Putamen (tissue), 1 donor: ENCODE measurements at regions not wholly inside any gene's neighbourhood (a gene's known extent, or its start where the extent isn't known, plus 50 kb on each side); places are given as distances from the start of the nearest gene placed in this dataset.
"Not testable (repeated sequence)": the region's sequence is repeated elsewhere in the genome, so short reads cannot be mapped to it uniquely, and the experiment has no call there.

ENCODE experiments used
- DNase-seq: peaks from one replicate; pipeline ENCODE4 v3.0.0-alpha.2; 2016; ENCODE audit warnings: low spot score

DNA sequence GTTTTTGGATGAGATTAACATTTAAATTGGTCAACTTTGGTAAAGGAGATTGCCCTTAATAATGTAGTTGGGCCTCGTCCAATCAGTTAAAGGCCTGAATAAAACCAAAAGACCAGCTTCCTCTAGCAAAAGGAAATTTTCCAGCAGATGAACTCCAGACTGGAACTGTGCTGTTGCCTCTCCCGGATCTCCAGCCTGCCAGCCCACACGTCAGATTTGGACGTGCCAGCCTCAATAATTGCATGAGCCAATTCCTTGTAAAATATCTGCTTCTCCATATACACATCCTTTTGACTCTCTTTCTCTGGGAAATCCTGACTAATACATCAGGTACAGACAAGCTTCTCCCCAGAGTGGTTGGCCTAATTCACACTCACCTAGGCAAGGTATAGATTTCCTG, 175.8 kb upstream of the ADCY2 start:
- no peak for DNase-seq

DNA sequence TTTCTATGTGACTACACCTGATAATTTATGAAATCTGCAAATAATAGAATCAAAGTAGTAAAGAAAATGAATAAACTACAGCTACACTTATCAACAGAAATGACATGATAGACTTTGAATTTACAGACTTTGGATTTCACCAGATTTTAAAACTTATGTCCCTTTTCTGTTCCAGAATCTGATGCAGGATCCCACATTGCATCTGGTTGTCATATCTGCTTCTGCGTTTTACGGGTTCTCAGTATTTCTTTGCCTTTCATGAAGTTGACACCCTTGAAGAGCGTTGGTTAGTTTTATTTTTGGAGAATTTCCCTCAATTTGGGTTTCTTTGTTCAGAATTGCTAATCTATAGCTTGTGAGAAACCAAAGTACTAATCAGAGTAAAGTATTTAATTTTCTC, 174.9 kb upstream of the ADCY2 start:
- DNase-seq = no peak

DNA sequence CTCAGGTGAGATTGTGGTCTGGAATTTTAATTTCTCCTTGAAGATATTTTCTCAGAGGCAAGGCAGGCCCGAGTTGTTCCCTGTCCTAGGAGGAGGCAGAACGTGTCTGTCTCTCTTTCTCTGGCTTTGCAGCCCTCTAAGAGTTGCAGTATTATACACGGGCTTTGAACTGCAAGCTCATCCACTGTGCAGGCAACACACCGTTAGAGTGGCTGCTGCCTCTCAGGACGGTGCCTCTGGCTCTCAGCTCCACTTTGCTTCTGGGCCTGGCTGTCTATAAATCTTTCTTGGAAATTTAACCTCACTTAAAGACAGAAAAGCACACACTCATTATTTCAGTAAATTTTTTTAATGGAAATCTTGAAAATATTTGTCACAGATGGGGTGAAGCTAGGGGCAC, 170.1 kb upstream of the ADCY2 start:
- DNase-seq = no peak

DNA sequence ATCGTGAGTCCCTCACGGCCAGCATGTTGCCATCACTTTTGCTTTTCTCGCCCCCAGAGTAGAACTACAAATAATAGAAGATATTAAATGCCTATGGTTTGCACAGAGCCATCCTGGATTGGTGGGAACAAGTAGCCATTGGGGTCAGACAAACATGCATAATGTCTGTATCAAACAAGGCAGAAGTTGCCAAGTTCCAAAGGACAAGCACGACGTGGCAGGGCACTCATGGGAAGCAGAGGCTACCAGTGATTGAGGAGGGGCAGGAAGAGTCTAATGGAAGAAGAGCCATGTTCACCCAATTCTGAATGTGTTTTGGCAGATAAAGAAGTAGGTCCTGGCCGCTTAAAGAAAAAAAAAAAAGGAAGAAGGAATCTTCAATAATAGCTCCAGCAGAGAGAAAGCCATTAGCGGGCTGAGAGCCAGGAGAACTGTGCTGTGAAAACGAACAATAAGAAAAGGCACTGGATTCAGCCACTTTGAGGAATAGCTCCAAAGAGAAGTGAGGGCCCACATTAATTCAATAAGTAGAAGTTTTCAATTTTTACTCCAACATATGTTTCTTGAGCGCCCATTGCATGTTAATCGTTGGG, 153.7 kb upstream of the ADCY2 start:
- no peak for DNase-seq

DNA sequence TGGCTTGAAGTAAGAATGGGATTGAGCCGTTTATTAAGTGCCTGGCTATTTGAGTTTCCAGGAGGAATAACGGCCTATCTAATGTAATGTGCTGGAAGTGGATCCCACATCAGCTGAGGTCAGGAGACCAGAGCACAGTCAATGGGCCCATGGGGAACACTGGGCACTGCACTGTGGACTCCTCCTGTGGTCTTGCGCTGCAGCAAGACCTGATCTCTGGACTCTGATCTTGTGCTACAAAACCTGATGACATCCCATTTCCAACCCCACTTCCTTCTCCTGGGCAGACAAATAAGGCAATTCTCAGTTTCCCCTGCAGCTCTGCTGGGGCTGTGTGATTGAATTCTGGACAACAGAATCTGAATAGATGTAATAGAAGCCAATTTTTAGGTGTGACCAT, 151.7 kb upstream of the ADCY2 start:
- no peak for DNase-seq

DNA sequence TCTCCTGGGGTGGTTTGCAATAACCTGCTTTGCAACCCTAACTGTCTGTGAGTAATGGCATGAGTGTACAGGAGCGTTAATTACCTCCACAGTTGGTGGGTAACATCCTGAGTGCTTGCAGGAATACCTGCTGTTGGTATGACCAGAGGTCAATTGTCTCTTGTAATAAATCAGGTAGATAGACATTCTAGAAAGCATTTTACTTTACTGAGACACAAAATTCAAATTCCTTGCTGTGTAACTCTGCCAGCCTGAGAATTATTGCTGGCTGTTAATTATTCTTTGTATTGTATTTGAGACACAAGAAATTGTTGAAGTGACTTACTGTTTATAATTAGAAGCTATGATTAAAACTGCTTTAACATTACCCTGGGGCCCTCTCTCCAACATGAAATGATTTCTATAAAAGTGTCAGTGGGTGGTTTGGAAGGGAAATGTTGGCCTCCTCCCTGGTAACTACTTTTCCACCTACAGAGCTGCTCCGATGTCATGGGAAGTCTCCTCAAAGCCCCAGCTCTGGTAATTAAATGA, 150.8 kb upstream of the ADCY2 start:
- DNase-seq = no peak

DNA sequence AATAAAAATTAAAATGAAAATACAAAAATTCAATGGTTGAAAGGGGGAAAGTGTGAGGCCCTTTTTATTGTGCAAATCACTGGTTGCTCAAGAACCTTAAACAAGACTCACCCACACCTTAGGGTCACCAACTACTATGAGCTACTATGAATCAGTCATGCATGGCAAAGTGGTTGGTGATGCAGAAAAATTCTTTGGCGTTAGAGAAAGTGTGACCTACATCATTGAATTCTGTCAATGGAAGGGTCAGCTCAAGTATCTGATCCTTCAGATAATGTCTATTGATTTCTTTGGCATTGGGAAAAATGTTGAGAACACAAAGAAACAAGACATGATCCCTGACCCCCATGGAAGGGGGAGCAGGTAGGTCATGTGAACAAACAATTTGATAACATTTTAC, 149.7 kb upstream of the ADCY2 start:
- no peak for DNase-seq

DNA sequence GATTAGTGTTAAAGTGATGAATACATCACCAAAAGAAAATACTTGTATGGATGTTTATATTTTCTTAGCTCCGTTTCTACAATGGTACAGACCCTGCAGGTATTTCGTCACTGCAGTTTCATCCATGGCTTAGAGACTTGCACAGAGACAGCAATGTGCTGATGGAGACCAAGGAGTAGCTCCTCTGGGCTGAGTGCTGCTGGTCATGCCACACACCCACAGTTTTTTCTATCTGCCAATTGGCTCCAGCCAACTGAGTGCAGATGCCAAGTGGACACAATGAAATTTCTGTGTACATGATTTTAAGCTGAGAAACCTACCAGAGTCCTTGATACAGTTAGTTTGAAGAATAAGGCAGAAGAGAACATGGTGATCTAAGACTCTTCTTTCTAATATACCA, 145.9 kb upstream of the ADCY2 start:
- DNase-seq = no peak

DNA sequence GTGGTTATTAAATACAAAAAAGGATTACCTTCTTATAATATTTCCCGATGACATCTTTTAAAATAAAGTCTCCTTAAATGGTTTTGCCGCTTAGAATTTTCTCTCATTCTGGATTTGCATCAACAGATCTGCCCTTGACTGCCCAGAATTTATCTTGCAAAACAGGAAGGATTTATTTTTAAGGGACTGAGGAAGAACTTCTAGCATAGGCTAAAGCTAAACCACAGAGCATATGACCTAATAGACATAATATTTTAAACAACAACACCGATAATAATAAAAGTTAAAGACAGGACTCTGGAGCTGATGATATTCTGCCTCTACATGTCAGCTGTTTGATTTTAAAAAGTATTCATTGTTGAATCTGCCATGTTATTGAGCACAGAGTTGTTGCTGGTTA, 145.3 kb upstream of the ADCY2 start:
- no peak for DNase-seq

DNA sequence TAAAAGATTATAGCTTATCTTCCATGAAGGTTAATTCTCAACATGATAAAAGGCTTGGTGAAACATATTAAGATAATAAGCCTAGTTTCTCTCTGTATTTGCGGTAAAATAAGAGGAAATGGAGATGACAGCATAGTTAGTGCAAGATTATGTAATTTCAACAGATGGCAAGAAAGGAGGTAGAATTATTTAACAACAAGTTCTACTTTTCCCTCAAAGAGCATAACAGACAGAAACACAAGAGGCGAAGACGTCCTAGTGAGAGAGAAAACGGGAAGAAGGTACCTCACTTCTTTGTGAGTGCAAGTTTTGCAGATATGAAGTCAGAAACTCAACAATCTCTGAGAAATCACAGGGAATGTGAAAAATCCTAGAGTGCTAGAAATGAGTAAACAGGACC, 144.8 kb upstream of the ADCY2 start:
- no peak for DNase-seq

DNA sequence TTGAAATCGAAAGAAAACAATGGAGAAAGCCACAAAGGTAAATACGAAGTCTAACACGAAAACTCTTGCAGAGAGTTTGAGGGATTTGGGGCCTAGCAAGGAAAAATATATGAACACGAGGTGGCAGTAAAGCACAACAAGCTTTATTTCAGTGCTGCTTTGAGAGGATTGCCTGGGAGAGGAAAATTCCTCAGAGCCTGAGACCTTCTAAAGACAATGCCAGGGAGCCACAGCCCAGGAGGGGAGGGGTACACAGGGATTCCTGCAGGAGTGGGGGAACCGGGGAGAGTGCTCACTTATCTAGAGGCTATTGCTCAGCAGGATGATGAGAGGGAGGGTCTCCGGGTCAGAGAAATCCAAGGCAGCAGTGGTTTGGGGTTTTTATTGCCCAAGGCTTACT, 134.9 kb upstream of the ADCY2 start:
- peak; percentile 13 for DNase-seq

DNA sequence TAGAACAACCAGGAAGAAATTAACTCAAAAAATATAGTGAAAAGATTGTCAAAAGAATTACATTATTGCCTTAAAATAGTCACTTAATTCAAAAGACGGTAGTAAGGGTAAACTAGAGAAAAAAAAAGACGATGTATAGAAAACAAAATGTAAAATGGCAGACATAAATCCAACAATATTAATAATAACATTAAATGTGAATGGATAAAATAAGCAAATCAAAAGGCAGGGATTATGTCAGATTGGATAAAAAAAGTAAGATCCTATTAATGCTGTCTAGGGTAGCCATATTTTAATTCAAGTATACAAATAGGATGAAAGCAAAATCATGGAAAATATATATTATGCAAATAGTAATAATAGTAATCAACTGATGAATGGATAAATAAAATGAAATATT, 134.0 kb upstream of the ADCY2 start:
- DNase-seq = no peak

DNA sequence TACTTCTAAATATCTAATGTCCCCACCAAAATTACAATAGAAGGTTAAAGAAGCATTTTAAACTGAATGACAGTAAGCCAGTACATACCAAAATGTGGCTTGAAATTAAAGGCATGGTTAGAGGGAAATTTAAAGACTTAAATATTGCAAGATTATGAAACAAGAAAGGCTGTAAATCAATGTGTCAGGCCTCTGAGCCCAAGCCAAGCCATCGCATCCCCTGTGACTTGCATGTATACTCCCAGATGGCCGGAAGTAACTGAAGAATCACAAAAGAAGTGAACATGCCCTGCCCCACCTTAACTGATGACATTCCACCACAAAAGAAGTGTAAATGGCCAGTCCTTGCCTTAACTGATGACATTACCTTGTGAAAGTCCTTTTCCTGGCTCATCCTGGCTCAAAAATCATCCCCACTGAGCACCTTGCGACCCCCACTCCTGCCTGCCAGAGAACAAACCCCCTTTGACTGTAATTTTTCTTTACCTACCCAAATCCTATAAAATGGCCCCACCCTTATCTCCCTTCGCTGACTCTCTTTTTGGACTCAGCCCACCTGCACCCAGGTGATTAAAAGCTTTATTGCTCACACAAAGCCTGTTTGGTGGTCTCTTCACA, 132.4 kb upstream of the ADCY2 start:
- not testable (repeated sequence) for DNase-seq

DNA sequence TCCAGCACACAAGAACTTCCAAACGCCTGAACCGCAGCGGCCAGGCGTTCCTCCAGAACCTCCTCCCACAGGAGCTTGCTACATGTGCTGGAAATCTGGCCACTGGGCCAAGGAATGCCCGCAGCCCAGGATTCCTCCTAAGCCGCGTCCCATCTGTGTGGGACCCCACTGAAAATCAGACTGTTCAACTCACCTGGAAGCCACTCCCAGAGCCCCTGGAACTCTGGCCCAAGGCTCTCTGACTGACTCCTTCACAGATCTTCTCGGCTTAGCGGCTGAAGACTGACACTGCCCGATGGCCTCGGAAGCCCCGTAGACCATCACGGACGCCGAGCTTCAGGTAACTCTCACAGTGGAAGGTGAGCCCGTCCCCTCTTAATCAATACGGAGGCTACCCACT, 130.2 kb upstream of the ADCY2 start:
- not testable (repeated sequence) for DNase-seq

DNA sequence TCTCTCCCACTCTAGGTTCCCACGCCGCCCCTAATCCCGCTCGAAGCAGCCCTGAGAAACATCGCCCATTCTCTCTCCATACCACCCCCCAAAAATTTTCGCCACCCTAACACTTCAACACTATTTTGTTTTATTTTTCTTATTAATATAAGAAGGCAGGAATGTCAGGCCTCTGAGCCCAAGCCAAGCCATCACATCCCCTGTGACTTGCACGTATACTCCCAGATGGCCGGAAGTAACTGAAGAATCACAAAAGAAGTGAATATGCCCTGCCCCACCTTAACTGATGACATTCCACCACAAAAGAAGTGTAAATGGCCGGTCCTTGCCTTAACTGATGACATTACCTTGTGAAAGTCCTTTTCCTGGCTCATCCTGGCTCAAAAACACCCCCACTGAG, 127.2 kb upstream of the ADCY2 start:
- not testable (repeated sequence) for DNase-seq

DNA sequence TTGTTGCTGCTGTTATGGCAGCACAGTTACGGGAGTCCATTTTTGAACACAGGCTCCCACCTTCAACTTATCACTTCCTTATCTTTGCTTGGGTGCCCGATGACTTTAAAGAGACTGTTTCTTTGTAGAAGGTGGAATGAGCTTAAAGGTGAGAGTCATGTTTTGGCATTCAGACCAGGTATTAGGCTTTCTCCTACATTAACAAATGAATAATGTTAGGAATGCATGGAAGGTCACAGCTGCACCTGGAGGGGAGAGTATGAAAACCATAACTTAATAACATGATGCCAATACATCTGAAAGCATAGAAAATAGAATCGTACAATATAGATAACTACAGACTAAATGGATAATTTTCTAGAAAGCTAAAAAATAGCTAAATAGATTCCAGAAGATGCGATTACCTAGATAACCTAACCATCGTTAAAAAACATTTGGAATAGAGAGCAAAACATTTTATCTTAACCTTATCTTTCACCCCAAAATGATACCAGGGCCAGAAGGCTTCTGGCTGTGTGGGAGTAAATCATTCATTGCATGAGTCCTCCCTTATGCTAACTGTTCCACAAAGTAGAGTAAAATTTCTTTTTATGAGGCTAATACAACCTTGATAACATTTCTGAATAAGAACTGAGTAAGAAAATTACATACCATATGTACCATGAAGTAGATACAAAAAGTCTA, 126.2 kb upstream of the ADCY2 start:
- DNase-seq = no peak

DNA sequence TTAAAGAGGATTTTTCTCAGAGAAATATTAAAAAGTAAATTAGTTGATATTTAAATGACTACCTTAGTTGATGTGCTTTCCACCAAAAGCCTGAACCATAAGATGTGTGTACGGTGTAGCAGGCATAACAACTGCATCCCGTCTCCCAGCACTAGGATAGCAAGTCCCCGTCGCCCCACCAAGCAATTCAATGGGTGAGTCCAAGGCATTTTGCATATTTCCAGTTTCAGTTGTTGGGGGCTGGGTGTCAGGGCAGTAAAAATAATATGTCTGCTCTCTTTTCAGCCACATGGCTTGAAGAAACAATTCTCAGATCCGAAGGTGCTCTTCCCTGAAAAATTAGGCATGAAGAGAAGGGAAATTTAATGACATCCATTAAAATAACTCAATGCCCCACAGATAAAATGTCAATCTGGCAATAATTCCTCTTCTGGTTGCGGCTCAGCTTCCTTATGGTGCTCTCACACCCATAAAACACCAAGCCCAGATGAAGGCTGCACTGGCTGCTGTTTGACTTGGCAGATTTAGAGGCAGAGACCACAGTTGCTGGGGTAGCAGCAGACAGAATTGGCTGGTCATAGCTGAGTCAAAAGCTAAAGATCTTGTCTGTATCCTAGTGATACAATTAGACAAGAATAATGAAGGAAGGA, 124.4 kb upstream of the ADCY2 start:
- DNase-seq = no peak

DNA sequence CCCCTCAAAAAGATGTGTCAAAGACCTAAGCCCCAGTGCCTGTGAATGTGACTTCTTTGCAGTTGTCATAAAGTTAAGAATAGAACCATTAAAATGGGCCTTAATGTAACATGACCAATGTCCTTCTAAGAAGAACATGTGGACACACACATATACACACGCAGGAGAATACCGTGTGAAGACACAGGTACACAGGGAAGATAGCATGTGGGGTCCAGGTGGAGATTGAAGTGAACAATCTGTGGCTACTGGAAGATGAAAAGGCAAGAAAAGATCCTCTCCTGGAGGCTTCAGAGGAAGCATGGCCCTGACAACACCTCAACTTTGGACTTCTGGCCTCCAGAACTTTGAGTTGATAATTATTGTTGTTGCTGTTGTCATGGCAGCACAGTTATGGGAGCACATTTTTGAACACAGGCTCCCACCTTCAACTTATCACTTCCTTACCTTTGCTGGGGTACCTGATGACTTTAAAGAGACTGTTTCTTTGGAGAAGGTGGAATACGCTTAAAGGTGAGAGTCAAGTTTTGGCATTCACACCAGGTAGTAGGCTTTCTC, 123.5 kb upstream of the ADCY2 start:
- no peak for DNase-seq

DNA sequence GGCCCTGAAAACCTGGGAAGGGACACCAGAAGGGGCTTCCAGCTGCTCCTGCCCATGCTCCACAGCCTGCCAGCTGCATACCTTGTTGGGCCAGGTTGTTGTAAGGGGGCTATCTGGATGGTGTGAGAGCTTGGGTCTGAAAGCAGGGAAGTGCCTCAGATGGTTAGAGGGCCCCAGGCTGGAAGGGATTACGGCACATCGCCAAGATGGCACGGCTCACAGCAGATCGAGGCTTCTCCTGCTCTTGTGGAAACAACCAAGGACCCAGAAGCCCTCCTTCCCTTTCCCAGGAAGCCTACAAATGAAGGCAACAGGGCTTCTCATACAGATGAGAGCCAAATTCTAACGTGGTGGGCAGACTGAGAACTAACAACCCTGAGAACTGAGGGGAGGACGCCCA, 121.7 kb upstream of the ADCY2 start:
- DNase-seq = no peak

DNA sequence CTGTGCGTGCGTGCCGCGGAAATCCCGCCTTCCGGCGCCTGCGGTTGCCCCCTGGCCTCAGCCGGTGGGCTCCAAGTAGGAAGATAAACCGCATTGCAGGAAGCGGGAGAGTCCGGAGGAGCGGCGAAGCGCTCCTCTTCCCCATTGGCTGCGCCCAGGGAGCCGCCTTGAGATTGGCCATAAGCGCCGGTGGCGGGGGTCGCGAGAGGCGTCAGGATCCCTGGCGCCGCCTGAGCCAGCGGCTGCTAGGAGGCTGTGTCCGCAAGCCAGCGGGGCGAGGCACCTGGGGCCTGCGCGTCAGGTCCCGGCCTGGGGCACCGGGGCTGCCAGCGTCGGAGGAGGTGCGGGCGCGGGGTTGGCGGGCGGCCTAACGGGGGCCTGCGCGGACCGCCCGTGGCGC, 106.3 kb upstream of the ADCY2 start:
- DNase-seq = not testable (repeated sequence)

DNA sequence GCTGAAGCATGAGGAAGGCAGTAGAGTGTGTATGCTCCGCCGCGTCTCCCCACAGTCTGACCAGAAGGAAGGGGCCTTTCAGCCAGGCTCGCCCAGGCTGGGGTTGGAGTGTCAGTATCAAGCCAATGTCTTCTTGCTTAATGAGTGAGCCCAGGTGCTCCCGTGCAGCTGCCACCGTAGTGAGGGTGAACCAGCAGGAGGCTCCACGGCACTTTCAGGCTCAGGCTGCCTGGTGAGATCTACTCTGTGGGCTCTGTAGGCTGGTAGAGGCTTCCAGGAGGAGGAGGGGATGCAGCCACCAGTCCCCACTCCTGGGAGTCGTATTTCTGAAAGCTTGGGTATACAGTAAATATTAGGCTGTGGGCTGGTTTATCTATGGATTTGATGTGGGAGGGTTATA, 98.1 kb upstream of the ADCY2 start:
- DNase-seq = not testable (repeated sequence)

DNA sequence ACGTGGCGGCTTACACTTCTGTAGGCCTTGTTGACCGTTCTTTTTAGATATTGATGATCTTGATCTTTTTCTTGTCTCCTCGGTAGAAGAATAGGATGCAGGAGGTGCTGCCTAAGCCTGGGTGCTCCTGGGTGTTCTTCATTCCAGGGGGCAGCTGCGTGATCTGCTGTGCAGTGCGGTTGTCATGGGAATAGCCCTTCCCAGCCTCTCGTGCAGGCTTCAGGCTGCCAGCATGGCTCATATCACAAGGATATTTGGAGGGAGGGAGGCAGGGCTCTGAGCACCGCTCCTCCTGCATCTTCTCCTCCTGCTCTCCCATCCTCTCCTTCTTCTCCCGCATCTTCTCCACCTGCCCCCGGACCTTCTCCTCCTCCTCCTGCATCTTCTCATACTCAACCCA, 96.2 kb upstream of the ADCY2 start:
- DNase-seq = not testable (repeated sequence)
